AG04450 (cell line): ENCODE measurements at regions not wholly inside any gene's neighbourhood (a gene's known extent, or its start where the extent isn't known, plus 50 kb on each side); places are given as distances from the start of the nearest gene placed in this dataset.

Source experiments
- CTCF ChIA-PET: fragments of 300-600, 350-600 bp; formaldehyde crosslinking; extraction: SDS; loops from one replicate; lab custom pipeline; 2022; ENCODE audit warnings: antibody characterized with exemption, inconsistent platforms; lab: Charles Lee
- POLR2A ChIA-PET: fragments of 350-600 bp; formaldehyde crosslinking; extraction: SDS; loops from one replicate; lab custom pipeline; 2021; ENCODE audit warnings: antibody characterized with exemption, inconsistent platforms; lab: Yijun Ruan, JAX
- DNase-seq: peaks from one replicate; pipeline ENCODE4 v3.0.0-alpha.2; 2011; ENCODE audit warnings: low read depth, low spot score
- H3K27ac ChIP-seq: one replicate; pipeline ENCODE4 v1.5.1; 2012; ENCODE audit warnings: low read depth, low read length, control low read depth
- H3K27me3 ChIP-seq: one replicate; pipeline ENCODE4 v1.6.0; 2012; ENCODE audit warnings: low read length; ENCODE audit not compliant: control insufficient read depth, insufficient read depth
- H3K4me3 ChIP-seq: 2 replicates; pipeline ENCODE4 v1.5.1; 2011; ENCODE audit warnings: mild to moderate bottlenecking, low read depth, low read length, control low read depth
- H3K9me3 ChIP-seq: 2 replicates; pipeline ENCODE4 v1.5.1; 2012; ENCODE audit warnings: low read length; ENCODE audit not compliant: control insufficient read depth, insufficient read depth
- TF ChIP-seq, protein P1 (sequence below): IDR thresholded peaks from 2 replicates; pipeline ENCODE4 v1.5.1; 2011; ENCODE audit warnings: low read depth, low read length, control low read depth, inconsistent platforms

DNA sequence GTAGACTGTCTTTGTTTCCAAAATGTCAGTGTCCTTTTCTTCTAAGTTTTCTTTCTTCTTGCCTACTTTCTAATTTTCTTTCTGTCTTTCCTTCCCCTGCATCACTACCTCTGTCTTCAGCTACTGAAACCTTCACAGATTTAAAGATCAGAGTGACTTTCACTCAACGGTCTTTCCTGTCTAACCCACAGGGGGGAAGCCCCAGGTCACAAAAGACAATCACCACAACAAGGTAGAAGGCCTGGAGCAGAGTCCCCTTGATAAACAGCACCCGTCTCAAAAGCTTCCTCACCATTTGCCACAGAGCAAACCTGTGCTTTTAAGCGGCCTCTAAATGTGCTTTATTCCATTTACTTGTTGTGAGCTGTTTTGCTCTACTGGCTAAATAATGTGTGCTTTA, 665.4 kb downstream of the BCL11A start:
- H3K4me3 ChIP-seq, result no peak overlapping the region
- H3K9me3 ChIP-seq, result no peaks in the 10 kb centered on the region
- H3K27me3 ChIP-seq, result no peaks in the 10 kb centered on the region
- DNase-seq, result no peak
- ChIA-PET CTCF (no interaction called here), POLR2A (no interaction called here)
- H3K27ac ChIP-seq, result no peak overlapping the region
- TF ChIP-seq, protein P1, sequence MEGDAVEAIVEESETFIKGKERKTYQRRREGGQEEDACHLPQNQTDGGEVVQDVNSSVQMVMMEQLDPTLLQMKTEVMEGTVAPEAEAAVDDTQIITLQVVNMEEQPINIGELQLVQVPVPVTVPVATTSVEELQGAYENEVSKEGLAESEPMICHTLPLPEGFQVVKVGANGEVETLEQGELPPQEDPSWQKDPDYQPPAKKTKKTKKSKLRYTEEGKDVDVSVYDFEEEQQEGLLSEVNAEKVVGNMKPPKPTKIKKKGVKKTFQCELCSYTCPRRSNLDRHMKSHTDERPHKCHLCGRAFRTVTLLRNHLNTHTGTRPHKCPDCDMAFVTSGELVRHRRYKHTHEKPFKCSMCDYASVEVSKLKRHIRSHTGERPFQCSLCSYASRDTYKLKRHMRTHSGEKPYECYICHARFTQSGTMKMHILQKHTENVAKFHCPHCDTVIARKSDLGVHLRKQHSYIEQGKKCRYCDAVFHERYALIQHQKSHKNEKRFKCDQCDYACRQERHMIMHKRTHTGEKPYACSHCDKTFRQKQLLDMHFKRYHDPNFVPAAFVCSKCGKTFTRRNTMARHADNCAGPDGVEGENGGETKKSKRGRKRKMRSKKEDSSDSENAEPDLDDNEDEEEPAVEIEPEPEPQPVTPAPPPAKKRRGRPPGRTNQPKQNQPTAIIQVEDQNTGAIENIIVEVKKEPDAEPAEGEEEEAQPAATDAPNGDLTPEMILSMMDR, result no peak

DNA sequence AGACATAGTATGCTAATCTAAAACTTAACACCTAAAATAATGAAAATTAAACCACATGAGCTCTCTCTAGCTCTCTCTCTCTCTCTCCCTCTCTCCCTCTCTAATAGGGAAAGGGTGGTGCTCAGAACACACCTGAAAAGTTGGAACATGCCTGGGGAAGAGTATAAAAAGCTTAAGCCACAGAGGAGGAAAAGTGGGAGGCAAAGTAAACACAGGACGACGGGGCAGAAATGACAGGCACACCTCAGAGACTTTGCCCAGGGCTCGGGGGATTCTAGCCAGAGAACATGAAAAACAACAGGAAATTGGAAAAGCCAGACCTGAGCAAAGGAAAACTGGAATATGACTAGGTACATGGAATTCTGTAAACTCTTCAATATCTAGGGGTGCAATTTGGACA, 666.1 kb downstream of the BCL11A start:
- DNase-seq, result no peak
- CTCF ChIA-PET, result no interaction called here
- H3K4me3 ChIP-seq, result no peak overlapping the region

DNA sequence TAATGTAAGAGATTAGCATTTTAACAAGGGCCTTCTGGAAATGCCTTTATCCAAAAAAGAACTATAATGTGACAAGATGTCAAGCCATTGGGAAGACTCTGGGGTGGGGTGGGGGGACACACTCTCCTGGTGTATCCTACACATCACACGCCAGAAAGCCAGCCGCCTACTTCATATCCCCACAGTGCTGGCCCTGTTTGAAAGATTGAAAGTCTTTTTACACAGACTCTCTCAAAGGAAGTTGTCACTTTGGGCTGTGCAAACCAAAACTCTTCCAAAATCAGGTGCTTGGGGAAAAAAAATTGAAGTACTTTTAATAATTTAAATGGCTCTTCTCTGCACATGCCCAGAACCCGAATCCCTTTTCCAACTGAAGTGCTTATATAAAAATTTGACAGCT, 666.7 kb downstream of the BCL11A start:
- no peak overlapping the region for H3K4me3 ChIP-seq
- ChIA-PET POLR2A (no interaction called here), CTCF (no interaction called here)

More for the DNA sequence above, 666.1 kb downstream of the BCL11A start:
- no peak overlapping the region for H3K27ac ChIP-seq
- H3K9me3 ChIP-seq, result no peaks in the 10 kb centered on the region
- POLR2A ChIA-PET, result no interaction called here
- no peaks in the 10 kb centered on the region for H3K27me3 ChIP-seq
- TF ChIP-seq, protein P1, result no peak

DNA sequence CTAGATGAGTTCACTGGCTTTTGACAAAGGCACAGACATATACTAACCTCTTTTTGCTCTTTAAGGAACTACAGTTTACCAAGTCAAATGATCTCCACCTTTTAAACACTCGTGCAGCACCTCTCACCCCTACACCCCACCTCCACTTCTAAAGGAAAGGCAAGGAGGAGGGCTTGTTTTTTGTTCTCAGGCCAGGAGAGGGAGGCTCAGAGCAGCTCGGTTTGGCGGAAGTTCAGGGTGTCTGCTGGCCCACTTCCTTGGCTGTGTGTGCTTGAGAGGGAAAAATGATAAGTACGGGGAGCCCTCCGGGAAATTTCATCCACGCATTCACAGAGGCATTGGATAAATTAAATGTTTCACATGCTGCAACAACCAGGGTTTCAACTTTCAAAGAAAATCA, 667.9 kb downstream of the BCL11A start:
- CTCF ChIA-PET, result no interaction called here

More for the DNA sequence above, 666.7 kb downstream of the BCL11A start:
- no peak for DNase-seq
- H3K9me3 ChIP-seq, result no peaks in the 10 kb centered on the region
- TF ChIP-seq, protein P1, result no peak
- no peaks in the 10 kb centered on the region for H3K27me3 ChIP-seq
- H3K27ac ChIP-seq, result no peak overlapping the region

DNA sequence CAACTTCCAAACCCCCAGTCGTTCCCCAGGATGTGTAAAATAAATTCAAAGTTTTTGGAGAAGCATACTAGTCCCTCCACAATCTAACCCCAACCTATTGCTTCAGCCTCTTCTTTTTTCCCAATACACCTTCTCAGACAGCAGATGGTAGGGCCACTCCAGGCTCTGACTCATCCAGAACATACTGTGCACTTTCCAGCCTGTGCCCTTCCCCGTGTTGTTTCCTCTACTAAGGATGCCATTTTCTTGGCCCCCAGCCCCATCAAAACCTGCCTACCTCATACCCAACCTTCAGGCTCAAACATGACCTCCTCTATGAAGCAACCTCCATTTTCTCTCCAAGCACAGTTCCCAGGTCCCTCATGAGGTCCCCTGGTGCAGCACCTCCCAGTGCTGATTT, 669.3 kb downstream of the BCL11A start:
- no peak for DNase-seq
- no peak overlapping the region for H3K4me3 ChIP-seq
- H3K9me3 ChIP-seq, result no peaks in the 10 kb centered on the region
- TF ChIP-seq, protein P1, result no peak
- ChIA-PET POLR2A (no interaction called here), CTCF (no interaction called here)
- no peak overlapping the region for H3K27ac ChIP-seq
- no peaks in the 10 kb centered on the region for H3K27me3 ChIP-seq

More for the DNA sequence above, 667.9 kb downstream of the BCL11A start:
- H3K9me3 ChIP-seq, result no peaks in the 10 kb centered on the region
- TF ChIP-seq, protein P1, result no peak
- no peak overlapping the region for H3K27ac ChIP-seq
- DNase-seq, result no peak
- no peaks in the 10 kb centered on the region for H3K27me3 ChIP-seq
- H3K4me3 ChIP-seq, result no peak overlapping the region
- POLR2A ChIA-PET, result no interaction called here
